Calu3 (cell line): ENCODE measurements at regions not wholly inside any gene's neighbourhood (a gene's known extent, or its start where the extent isn't known, plus 50 kb on each side); places are given as distances from the start of the nearest gene placed in this dataset.

Experiments used
- BruUV-seq: library from RNA; stranded (reverse); fragments of 400-500 nt; replicated peaks from 2 replicates; lab custom pipeline; 2021; lab: Mats Ljungman, UMichigan
- CTCF ChIA-PET: fragments of 300-600 bp; sonication (Branson Sonifier 250); formaldehyde crosslinking; loops from one replicate; lab custom pipeline; 2022; ENCODE audit warnings: antibody characterized with exemption; lab: Charles Lee
- DNase-seq: peaks from one replicate; pipeline ENCODE4 v3.0.0; 2022
- H3K27ac Mint-ChIP-seq: one replicate; pipeline ENCODE4 v1.8.0; 2022; ENCODE audit warnings: mixed read lengths; ENCODE audit not compliant: unreplicated experiment
- H3K27me3 Mint-ChIP-seq: one replicate; pipeline ENCODE4 v1.8.0; 2022; ENCODE audit warnings: mixed read lengths; ENCODE audit not compliant: unreplicated experiment
- H3K36me3 Mint-ChIP-seq: one replicate; pipeline ENCODE4 v1.8.0; 2022; ENCODE audit warnings: mild to moderate bottlenecking, moderate library complexity, mixed read lengths; ENCODE audit not compliant: insufficient read depth, unreplicated experiment
- H3K4me1 Mint-ChIP-seq: one replicate; pipeline ENCODE4 v1.8.0; 2022; ENCODE audit warnings: mild to moderate bottlenecking, low read depth, mixed read lengths; ENCODE audit not compliant: unreplicated experiment
- H3K4me3 Mint-ChIP-seq: one replicate; pipeline ENCODE4 v1.8.0; 2022; ENCODE audit warnings: mild to moderate bottlenecking, low read depth, moderate library complexity, mixed read lengths; ENCODE audit not compliant: unreplicated experiment
- H3K9me3 Mint-ChIP-seq: one replicate; pipeline ENCODE4 v1.8.0; 2022; ENCODE audit warnings: low read depth, mixed read lengths; ENCODE audit not compliant: unreplicated experiment
- CTCF ChIP-seq: fragments of 200-600 bp; IDR thresholded peaks from one replicate; pipeline ENCODE4 v1.8.0; 2022; ENCODE audit warnings: antibody characterized with exemption; ENCODE audit not compliant: unreplicated experiment
- intact Hi-C: fragments of 100-400 bp; cut with micrococcal nuclease; formaldehyde crosslinking; loops from one replicate; pipeline ENCODE4 v1.10.0; 2022; ENCODE audit not compliant: unreplicated experiment

GRCh38 chr15:48060396-48060795 lies 60.4 kb upstream of the SLC24A5 start:
- TF ChIP-seq CTCF, result no peak
- H3K27ac Mint-ChIP-seq, result no peak overlapping the region
- no TSS peak for BruUV-seq
- no peak overlapping the region for H3K4me3 Mint-ChIP-seq
- CTCF ChIA-PET, result no interaction called here
- H3K9me3 Mint-ChIP-seq, result peaks cover 2% of the 10 kb centered on the region
- no peak for DNase-seq
- no peaks in the 10 kb centered on the region for H3K36me3 Mint-ChIP-seq
- H3K27me3 Mint-ChIP-seq, result peaks cover 3% of the 10 kb centered on the region
- no peaks in the 10 kb centered on the region for H3K4me1 Mint-ChIP-seq
- intact Hi-C loops, result no loop called here

GRCh38 chr15:48061605-48062004 lies 59.2 kb upstream of the SLC24A5 start:
- intact Hi-C loops, result no loop called here
- no peaks in the 10 kb centered on the region for H3K4me1 Mint-ChIP-seq

GRCh38 chr15:48062148-48062872 lies 58.5 kb upstream of the SLC24A5 start:
- Mint-ChIP-seq H3K9me3 (peaks cover 2% of the 10 kb centered on the region), H3K4me3 (no peak overlapping the region), H3K4me1 (no peaks in the 10 kb centered on the region), H3K27me3 (peaks cover 13% of the 10 kb centered on the region), H3K27ac (no peak overlapping the region), H3K36me3 (no peaks in the 10 kb centered on the region)
- no peak for TF ChIP-seq CTCF
- intact Hi-C loops, result no loop called here
- BruUV-seq, result no TSS peak
- CTCF ChIA-PET, result interaction anchor here (0.7 kb wide), 1 partner anchor 90 kb away, joined by 6 read pairs; no protein-coding TSS in a partner anchor
- no peak for DNase-seq

More at GRCh38 chr15:48061605-48062004, 59.2 kb upstream of the SLC24A5 start:
- no peaks in the 10 kb centered on the region for H3K36me3 Mint-ChIP-seq
- peaks cover 2% of the 10 kb centered on the region for H3K9me3 Mint-ChIP-seq
- no peak overlapping the region for H3K27ac Mint-ChIP-seq
- peaks cover 13% of the 10 kb centered on the region for H3K27me3 Mint-ChIP-seq
- CTCF ChIA-PET, result no interaction called here
- DNase-seq, result no peak
- TF ChIP-seq CTCF, result no peak
- BruUV-seq, result no TSS peak
- H3K4me3 Mint-ChIP-seq, result no peak overlapping the region

GRCh38 chr15:48063411-48063985 lies 57.3 kb upstream of the SLC24A5 start:
- H3K4me3 Mint-ChIP-seq, result no peak overlapping the region
- peaks cover 13% of the 10 kb centered on the region for H3K27me3 Mint-ChIP-seq
- TF ChIP-seq CTCF, result no peak
- H3K4me1 Mint-ChIP-seq, result no peaks in the 10 kb centered on the region
- intact Hi-C loops, result no loop called here
- H3K9me3 Mint-ChIP-seq, result peaks cover 2% of the 10 kb centered on the region
- no TSS peak for BruUV-seq
- CTCF ChIA-PET, result no interaction called here
- H3K36me3 Mint-ChIP-seq, result no peaks in the 10 kb centered on the region
- H3K27ac Mint-ChIP-seq, result no peak overlapping the region
- no peak for DNase-seq
